ENCODE measurements at regions not wholly inside any gene's neighbourhood (a gene's known extent, or its start where the extent isn't known, plus 50 kb on each side); places are given as distances from the start of the nearest gene placed in this dataset.

DNA sequence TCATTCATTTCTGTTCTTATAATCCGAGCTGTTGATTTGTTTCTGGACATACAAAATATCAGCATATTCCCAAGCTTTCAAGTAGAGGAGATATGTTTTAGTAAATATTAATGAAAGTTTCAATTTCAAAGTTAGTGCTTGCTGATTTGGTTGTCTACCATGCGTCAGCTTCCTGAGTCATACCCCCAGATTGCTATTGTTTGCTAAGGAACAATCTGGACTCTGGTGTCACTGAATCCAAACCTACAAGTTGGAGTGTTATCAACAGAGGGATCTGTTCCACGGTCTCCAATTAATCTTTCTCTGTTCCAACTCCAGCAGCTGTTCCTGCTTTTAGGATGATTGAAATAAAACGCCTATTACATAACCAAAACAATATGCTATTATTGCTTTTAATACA is 96.1 kb upstream of the FAM9A start:
- Histone ChIP-seq H3K27ac (ENCODE audit: low read depth, low read length) (no peak overlapping the region), H3K4me3 (ENCODE audit: insufficient read depth, low read length) (no peak overlapping the region), H2AFZ (ENCODE audit: low read length) (no peak overlapping the region), H3K4me2 (ENCODE audit: insufficient read depth, low read length) (no peak overlapping the region), H3K27me3 (ENCODE audit: insufficient read depth, low read length) (no peaks in the 10 kb centered on the region), H3K79me2 (ENCODE audit: insufficient read depth, low read length) (no peaks in the 10 kb centered on the region), H3K36me3 (ENCODE audit: insufficient read depth, low read length) (no peaks in the 10 kb centered on the region), H4K20me1 (ENCODE audit: insufficient read depth, low read length) (no peaks in the 10 kb centered on the region), H3K4me1 (ENCODE audit: insufficient read depth, low read length) (no peaks in the 10 kb centered on the region), H3K9me3 (ENCODE audit: low read depth, low read length) (no peaks in the 10 kb centered on the region)
- no peak for DNase-seq (ENCODE audit: insufficient read length, low spot score, missing footprints)
- TF ChIP-seq, protein P1, sequence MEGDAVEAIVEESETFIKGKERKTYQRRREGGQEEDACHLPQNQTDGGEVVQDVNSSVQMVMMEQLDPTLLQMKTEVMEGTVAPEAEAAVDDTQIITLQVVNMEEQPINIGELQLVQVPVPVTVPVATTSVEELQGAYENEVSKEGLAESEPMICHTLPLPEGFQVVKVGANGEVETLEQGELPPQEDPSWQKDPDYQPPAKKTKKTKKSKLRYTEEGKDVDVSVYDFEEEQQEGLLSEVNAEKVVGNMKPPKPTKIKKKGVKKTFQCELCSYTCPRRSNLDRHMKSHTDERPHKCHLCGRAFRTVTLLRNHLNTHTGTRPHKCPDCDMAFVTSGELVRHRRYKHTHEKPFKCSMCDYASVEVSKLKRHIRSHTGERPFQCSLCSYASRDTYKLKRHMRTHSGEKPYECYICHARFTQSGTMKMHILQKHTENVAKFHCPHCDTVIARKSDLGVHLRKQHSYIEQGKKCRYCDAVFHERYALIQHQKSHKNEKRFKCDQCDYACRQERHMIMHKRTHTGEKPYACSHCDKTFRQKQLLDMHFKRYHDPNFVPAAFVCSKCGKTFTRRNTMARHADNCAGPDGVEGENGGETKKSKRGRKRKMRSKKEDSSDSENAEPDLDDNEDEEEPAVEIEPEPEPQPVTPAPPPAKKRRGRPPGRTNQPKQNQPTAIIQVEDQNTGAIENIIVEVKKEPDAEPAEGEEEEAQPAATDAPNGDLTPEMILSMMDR (IDR thresholded peaks at IDR 0.05; ENCODE audit: extremely low read depth, low read depth, low read length) = no peak

DNA sequence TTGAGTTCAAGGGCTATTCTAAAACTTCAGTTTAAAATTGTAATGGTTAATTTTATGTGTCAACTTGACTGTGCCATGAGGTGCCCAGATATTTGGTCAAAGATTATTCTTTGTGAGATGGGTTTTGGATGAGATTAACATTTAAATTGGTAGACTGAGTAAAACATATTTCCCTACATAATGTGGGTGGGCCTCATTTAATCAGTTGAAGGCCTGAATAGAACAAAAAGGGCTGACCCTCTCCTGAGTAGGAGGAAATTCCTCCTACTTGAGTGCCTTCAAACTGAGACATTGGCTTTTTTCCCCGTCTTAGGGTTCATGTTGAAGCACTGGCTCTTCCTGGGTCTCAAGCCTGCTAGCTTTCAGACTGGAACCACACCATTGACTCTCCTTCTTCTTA is 89.6 kb upstream of the FAM9A start:
- Histone ChIP-seq H2AFZ (ENCODE audit: low read length) (no peak overlapping the region), H3K4me1 (ENCODE audit: insufficient read depth, low read length) (no peaks in the 10 kb centered on the region), H3K4me3 (ENCODE audit: insufficient read depth, low read length) (no peak overlapping the region), H3K4me2 (ENCODE audit: insufficient read depth, low read length) (no peak overlapping the region), H3K27me3 (ENCODE audit: insufficient read depth, low read length) (no peaks in the 10 kb centered on the region), H3K9me3 (ENCODE audit: low read depth, low read length) (no peaks in the 10 kb centered on the region), H4K20me1 (ENCODE audit: insufficient read depth, low read length) (no peaks in the 10 kb centered on the region), H3K36me3 (ENCODE audit: insufficient read depth, low read length) (no peaks in the 10 kb centered on the region), H3K79me2 (ENCODE audit: insufficient read depth, low read length) (no peaks in the 10 kb centered on the region), H3K27ac (ENCODE audit: low read depth, low read length) (no peak overlapping the region)
- no peak for DNase-seq (ENCODE audit: insufficient read length, low spot score, missing footprints)
- TF ChIP-seq, protein P1 (IDR thresholded peaks at IDR 0.05; ENCODE audit: extremely low read depth, low read depth, low read length) = no peak

DNA sequence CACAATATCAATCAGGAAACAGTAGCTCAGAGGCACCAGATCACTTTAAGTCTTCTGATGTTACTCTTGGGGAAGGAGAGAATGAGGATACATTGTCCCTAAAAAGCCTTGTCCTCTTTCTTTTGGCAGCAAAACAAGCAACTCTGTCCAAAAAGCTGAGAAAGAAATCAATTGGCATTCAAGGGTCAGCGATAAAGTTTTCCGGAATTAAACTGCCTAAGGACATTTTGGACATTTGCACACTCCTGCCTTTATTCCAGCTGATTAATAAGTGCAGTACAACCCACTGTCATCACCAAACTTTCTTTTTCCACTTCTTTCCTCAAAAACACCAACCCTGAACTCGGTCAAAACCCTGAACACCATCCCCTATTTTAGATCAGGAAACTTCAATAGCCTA is 85.8 kb upstream of the FAM9A start:
- H3K9me3 ChIP-seq (ENCODE audit: low read depth, low read length) = no peaks in the 10 kb centered on the region
- no peaks in the 10 kb centered on the region for H3K79me2 ChIP-seq (ENCODE audit: insufficient read depth, low read length)
- H3K27me3 ChIP-seq (ENCODE audit: insufficient read depth, low read length) = no peaks in the 10 kb centered on the region
- no peak overlapping the region for H3K4me3 ChIP-seq (ENCODE audit: insufficient read depth, low read length)
- TF ChIP-seq, protein P1 (IDR thresholded peaks at IDR 0.05; ENCODE audit: extremely low read depth, low read depth, low read length) = no peak
- no peak overlapping the region for H3K4me2 ChIP-seq (ENCODE audit: insufficient read depth, low read length)
- no peak overlapping the region for H2AFZ ChIP-seq (ENCODE audit: low read length)
- no peak for DNase-seq (ENCODE audit: insufficient read length, low spot score, missing footprints)
- no peak overlapping the region for H3K27ac ChIP-seq (ENCODE audit: low read depth, low read length)
- no peaks in the 10 kb centered on the region for H3K36me3 ChIP-seq (ENCODE audit: insufficient read depth, low read length)
- H4K20me1 ChIP-seq (ENCODE audit: insufficient read depth, low read length) = no peaks in the 10 kb centered on the region
- no peaks in the 10 kb centered on the region for H3K4me1 ChIP-seq (ENCODE audit: insufficient read depth, low read length)

DNA sequence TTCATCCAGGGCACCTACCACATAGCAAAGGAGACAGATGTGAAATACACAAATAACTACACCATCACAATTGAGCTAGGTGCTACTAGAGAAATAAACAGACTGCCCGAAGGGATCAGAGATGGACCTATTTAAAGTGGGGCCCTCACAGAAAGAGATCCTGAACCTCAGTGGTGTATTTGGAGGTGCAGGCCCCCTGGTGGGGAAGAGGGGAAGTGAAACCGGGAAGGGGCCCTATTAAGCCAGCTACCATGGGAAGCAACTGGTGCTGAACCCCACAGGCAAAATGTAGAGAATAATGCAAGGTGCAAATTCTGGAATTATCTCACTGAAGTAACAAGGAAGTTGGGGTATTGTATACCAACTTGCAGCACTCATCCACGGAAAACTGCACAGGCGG is 78.6 kb upstream of the FAM9A start:
- Histone ChIP-seq H3K27ac (ENCODE audit: low read depth, low read length) (no peak overlapping the region), H3K4me1 (ENCODE audit: insufficient read depth, low read length) (no peaks in the 10 kb centered on the region), H3K9me3 (ENCODE audit: low read depth, low read length) (no peaks in the 10 kb centered on the region), H3K4me2 (ENCODE audit: insufficient read depth, low read length) (no peak overlapping the region), H3K36me3 (ENCODE audit: insufficient read depth, low read length) (no peaks in the 10 kb centered on the region), H2AFZ (ENCODE audit: low read length) (no peak overlapping the region), H3K4me3 (ENCODE audit: insufficient read depth, low read length) (no peak overlapping the region), H3K27me3 (ENCODE audit: insufficient read depth, low read length) (no peaks in the 10 kb centered on the region), H3K79me2 (ENCODE audit: insufficient read depth, low read length) (no peaks in the 10 kb centered on the region), H4K20me1 (ENCODE audit: insufficient read depth, low read length) (no peaks in the 10 kb centered on the region)
- TF ChIP-seq, protein P1 (IDR thresholded peaks at IDR 0.05; ENCODE audit: extremely low read depth, low read depth, low read length) = peak; percentile 58
- DNase-seq (ENCODE audit: insufficient read length, low spot score, missing footprints) = no peak
